ENCODE measurements at regions not wholly inside any gene's neighbourhood (a gene's known extent, or its start where the extent isn't known, plus 50 kb on each side); places are given as distances from the start of the nearest gene placed in this dataset.

DNA sequence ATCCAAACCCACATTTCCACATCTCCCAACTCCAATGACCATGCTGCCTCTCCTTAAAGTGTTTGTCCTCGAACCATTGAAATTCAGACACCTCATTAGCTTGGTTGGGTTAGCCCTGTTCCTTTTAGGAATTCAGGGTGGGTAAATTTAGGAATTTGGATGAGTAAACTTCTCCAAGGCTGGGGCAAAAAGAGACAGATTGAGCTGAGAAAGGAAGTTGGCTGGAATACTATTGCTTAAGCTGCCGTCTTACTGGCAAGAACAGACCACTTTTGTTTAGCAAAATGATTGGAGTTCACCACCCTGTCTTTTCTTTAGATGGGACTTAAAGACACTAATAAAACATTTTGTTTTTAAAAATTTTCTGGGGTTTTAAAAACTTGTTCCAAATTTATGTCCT is 143.6 kb upstream of the GDNF start:
- TF ChIP-seq, protein P1, sequence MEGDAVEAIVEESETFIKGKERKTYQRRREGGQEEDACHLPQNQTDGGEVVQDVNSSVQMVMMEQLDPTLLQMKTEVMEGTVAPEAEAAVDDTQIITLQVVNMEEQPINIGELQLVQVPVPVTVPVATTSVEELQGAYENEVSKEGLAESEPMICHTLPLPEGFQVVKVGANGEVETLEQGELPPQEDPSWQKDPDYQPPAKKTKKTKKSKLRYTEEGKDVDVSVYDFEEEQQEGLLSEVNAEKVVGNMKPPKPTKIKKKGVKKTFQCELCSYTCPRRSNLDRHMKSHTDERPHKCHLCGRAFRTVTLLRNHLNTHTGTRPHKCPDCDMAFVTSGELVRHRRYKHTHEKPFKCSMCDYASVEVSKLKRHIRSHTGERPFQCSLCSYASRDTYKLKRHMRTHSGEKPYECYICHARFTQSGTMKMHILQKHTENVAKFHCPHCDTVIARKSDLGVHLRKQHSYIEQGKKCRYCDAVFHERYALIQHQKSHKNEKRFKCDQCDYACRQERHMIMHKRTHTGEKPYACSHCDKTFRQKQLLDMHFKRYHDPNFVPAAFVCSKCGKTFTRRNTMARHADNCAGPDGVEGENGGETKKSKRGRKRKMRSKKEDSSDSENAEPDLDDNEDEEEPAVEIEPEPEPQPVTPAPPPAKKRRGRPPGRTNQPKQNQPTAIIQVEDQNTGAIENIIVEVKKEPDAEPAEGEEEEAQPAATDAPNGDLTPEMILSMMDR (conservative IDR thresholded peaks at IDR 0.05 in 1 of 2, IDR thresholded peaks at IDR 0.05 in 1 of 2; ENCODE audit: low read depth in 1 of 2, low read length in 2 of 2), result no peak
- no peak for TF ChIP-seq EZH2 (IDR thresholded peaks at IDR 0.05; ENCODE audit: low read length, missing control alignments)
